ENCODE measurements at regions not wholly inside any gene's neighbourhood (a gene's known extent, or its start where the extent isn't known, plus 50 kb on each side); places are given as distances from the start of the nearest gene placed in this dataset.
"Not testable (repeated sequence)": the region's sequence is repeated elsewhere in the genome, so short reads cannot be mapped to it uniquely, and the experiment has no call there.

DNA sequence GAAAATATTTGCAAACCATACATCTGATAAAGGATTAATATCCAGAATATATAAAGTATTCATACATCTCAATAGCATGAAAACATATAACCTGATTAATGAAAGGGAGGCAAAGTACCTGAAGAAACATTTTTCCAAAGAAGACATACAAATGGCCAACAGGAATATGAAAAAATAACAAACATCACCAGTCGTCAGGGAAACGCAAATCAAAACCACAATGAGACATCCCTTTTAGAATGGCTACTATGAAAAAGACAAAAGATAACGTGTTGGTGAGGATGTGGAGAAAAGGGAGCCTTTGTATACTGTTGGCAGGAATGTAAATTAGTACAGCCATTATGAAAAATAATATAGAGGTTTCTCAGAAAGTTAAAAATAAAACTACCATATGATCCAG, 175.1 kb downstream of the CCT8L2 start:
- not testable (repeated sequence) for TF ChIP-seq NBN (IDR thresholded peaks at IDR 0.05); TAF1 (IDR thresholded peaks at IDR 0.05; ENCODE audit: borderline replicate concordance, low read depth, low read length); SUPT20H (IDR thresholded peaks at IDR 0.05; ENCODE audit: borderline replicate concordance, control insufficient read depth, low read depth, low read length)
- TF ChIP-seq, protein P1, sequence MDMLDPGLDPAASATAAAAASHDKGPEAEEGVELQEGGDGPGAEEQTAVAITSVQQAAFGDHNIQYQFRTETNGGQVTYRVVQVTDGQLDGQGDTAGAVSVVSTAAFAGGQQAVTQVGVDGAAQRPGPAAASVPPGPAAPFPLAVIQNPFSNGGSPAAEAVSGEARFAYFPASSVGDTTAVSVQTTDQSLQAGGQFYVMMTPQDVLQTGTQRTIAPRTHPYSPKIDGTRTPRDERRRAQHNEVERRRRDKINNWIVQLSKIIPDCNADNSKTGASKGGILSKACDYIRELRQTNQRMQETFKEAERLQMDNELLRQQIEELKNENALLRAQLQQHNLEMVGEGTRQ (IDR thresholded peaks at IDR 0.05; ENCODE audit: borderline replicate concordance, low read depth, low read length): not testable (repeated sequence)

Measured in GM12878 (cell line).